ENCODE measurements at regions not wholly inside any gene's neighbourhood (a gene's known extent, or its start where the extent isn't known, plus 50 kb on each side); places are given as distances from the start of the nearest gene placed in this dataset.

GRCh38 chr3:117632191-117632590, 922.6 kb downstream of the TUSC7 start:
- no peak for DNase-seq

GRCh38 chr3:117633207-117633606, 923.6 kb downstream of the TUSC7 start:
- no peak for DNase-seq

- DNase-seq, result no peak
Measured at GRCh38 chr3:117637666-117638065, 928.1 kb downstream of the TUSC7 start.

GRCh38 chr3:117644203-117644602, 934.6 kb downstream of the TUSC7 start:
- no peak for DNase-seq

DNA sequence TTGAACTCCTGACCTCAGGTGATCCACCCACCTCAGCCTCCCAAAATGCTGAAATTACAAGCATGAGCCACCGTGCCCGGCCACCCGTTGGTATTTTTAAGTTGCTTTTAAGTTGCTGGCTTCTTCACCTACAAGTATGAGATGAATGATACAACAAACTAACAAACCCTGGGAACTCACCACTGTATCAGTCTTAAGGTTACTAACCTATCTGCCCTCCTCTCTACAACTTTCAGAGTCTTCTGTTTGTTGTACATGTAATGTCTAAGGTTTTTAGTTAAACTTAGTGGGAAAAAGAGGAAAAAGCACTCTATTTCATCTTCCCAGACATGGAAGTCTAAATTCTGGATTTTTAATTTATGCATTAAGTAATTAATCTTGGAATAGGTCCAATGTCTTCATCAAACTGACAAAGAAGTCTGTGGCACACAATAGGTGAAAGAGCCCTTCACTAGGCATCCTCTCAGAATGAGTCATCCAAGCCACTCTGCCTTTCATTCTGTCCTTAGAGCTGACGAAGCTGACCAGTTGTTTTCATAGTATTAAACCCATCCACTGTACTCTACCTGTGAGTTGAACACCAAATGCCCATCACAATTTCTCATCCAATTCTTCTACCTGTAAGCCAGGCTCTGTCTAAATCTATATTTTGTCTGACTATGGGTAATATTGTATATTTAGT, 936.1 kb downstream of the TUSC7 start:
- no peak for DNase-seq

DNA sequence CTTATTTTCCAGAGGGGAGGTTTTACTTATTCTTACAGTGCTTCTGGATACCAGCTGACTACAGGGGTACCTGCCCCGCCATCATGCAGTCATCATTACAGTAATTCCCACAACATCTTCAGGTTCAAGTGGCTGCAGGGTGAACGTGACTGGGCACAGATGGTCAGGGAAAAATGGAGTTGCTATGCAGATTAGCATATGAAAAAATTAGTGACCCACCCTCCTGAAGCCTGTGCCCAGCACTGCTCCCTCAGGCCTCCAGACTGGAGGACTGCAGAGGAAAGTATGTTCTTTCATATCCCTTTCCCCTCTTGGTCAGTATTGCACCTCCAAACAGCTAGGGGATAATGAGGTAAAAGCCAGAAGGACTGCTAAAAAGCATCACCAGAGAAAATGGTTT, 937.9 kb downstream of the TUSC7 start:
- DNase-seq, result no peak

DNA sequence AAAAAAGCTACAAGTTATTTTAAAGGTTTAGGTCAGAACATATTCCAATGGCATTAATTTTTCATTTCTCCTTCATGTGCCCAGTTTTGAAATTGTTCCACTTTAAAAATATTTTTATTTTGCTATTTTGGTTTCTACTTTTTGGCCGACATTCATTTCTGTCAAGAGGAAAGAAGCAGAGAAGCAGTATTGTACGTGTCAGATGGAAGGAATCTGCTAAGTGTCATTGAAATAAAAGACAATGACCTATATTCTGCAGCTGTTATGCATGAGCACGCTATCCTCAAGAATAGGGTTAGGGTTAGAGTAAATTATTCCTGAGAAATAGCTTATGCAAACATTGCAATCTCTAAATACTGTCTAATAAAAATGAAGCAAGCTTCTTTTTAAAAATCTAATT, 941.7 kb downstream of the TUSC7 start:
- DNase-seq, result no peak

DNA sequence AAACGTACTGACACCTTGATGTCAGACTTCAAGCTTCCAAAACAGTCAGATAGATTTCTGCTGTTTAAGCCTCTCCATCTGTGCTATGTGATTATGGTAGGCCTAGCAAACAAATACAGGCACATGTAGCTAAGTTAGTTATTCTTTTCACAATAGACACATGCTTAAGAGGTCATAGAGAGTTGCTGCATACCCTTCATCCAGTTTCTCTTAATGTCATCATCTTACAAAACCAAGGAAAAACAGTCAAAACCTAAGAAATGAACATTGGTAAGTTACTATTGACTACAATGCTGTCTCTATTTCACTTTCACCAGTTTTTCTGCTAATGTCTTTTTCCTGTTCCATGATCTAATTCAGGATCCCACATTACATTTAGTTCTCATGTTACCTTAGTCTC, 946.8 kb downstream of the TUSC7 start:
- no peak for DNase-seq

- DNase-seq, result no peak
Measured at GRCh38 chr3:117657278-117657677, 947.7 kb downstream of the TUSC7 start.

DNA sequence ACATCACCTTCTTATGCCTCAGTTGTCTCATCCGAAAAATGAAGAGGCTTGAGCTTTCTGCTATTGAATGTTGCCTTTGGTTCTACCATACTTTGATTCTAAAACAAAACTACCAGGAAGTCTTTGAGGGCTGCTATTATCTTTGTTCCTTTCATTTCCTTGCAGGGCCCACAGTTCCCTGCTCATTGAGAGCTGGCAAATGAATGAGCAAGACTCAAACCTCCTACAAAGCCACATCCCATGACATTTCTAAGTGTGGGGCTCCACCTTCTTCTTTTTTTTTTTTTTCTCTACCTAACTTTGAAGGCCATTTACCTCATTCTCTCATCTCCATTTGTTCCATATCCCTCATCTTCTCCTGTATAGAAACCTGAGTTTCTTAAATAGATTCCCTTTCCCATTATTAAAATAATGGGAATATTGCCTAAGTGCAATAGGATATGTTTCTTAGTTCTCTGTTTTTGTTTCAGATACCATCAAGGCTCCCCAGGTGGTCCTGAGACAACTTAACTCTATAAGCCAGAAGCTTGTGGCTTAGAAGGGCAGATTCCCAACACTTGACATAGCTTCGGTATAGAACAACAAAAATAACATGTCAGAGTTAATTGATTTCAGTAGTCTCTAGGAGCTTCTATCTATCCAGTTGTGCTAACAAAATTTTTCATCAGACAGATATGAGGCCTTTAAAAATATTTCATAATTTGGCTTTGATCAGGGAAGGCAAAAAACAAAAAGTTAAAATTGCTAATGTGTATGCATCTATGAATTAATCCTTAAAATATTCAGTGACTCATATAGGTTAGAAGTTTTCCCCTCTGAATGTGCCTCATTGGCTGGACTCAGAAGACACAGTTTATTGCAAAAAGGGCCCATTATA, 951.6 kb downstream of the TUSC7 start:
- DNase-seq, result no peak

GRCh38 chr3:117661818-117662095, 952.2 kb downstream of the TUSC7 start:
- no peak for DNase-seq

DNA sequence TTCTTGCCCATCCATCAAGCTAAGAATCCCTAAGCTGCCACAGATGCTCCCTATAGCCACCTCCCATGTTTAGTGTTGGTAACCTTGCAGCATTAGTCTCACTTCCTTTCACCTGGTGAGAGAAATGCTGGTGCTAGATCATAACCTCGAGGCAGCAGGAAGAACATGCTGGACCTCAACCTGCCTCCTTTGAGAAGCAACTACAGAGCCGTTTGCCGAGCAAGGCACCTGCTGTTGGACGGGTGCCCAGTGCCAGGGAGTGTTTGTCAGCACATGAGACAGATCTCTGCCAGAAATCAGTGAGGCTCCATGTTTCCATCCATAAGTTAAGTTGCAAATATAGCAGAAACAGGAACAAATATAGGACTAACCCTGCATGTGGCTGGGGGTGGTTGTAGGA, 955.7 kb downstream of the TUSC7 start:
- DNase-seq, result no peak

- DNase-seq, result no peak
Measured at GRCh38 chr3:117666325-117666724, 956.7 kb downstream of the TUSC7 start.

DNA sequence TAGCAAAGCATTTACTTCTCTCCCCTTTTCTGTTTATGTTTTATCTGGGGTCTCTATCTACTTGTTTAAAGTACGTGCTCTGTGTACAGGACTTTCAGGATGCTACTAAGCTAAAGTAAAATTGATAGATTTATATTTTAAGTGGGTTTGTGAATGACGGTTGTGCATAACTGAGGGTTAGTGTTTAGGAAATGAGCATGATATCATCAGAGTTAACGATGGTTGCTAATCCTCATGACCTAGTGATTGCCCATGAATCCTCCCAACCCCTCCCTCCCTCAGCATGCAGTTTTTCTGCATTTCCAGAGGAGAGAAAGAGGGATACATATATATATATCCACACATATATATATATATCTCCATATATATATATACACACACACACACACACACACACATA, 957.2 kb downstream of the TUSC7 start:
- DNase-seq, result no peak

- DNase-seq, result no peak
Measured at GRCh38 chr3:117669774-117670173, 960.2 kb downstream of the TUSC7 start.

DNA sequence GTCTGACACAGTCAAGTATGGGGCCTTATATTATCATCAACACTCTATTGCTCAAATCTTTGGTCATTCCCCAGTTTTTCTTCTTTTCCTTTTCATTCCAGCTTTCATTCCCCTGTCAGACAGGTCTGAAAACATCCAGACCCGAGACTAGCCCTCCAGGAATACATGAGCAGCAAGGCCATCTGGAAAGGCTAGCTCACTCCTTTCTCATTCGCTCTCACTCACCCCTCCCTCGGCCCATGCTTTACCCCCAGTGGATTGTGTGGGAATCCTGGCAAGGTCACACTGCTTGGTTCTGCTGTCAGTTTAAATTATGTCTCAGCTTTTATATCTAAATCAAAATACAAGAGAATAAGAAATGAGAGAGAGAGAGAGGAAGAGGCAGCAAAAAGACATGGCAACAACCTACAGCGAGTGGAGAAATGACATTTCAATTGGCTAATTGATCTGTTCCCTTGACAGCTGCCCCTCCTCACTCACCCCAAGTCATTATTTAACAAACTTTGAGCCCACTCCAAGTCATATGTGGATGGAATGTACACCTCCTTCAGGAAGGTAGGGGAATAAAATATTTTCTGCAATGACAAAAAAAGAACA, 962.2 kb downstream of the TUSC7 start:
- DNase-seq, result no peak

DNA sequence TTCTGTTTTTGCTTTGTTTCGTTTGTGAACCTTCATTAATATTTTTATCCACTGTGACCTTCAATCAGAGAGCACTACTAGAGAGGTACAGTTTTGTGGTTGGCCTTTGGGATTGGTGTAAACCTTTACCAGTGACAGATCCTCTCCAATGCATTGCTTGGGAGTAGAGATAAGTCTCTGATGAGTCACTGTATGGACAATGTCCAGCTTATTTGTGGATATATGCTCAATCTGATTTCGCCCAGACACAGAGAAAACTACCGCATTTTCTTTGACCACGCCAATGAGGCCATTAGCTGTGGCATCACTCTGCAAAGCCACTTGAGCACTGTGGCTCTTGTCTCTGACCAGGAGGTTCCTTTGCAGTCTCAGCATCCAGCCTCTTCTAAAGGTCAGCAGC, 964.7 kb downstream of the TUSC7 start:
- no peak for DNase-seq

- no peak for DNase-seq
Measured at GRCh38 chr3:117681619-117682018, 972.0 kb downstream of the TUSC7 start.

- no peak for DNase-seq
Measured at GRCh38 chr3:117687096-117687495, 977.5 kb downstream of the TUSC7 start.

DNA sequence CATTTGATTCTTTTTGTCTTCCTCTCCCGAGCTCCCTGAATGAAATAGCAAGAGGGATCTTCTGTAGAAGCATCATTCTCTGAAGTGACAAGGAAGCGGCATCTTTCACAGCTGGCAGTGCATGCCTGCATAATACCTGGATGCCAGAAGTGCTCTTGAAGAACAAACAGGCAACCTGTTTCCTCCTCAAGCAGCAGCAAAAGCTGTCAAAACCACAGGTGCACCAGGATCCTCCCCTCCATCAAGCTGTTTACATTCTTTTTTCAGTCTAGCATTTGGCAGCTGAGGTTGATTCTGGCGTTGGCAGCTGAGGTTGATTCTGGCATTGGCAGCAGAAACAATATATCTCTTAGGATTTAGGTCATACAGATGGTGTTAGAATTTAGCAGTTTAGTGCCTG, 979.0 kb downstream of the TUSC7 start:
- DNase-seq, result no peak

DNA sequence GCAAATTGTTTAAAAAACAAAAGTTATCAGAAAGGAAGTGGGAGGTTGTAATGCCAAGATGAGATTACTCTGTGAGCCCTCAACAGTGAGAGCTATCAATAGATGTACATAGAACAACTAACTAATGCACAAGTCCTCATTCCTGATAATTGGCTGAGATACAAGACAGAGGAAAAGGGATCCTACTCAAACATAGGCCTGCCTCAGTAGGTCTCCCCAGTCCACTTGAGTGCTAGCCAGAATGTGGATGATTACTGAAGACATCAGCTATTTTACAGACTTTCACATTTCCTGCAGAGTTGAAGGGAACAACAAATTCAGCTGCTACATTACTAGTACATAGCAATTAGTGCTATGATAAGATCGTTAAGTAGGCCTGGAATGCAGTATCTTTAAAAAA, 981.9 kb downstream of the TUSC7 start:
- DNase-seq, result no peak

GRCh38 chr3:117692416-117692995, 982.9 kb downstream of the TUSC7 start:
- no peak for DNase-seq

- no peak for DNase-seq
Measured at GRCh38 chr3:117695321-117695720, 985.7 kb downstream of the TUSC7 start.

Data from DMS 273 treated with DMSO at 0.1 percent for 48 hours (cell line).